Ovary (tissue), 3 donors: ENCODE measurements at regions not wholly inside any gene's neighbourhood (a gene's known extent, or its start where the extent isn't known, plus 50 kb on each side); places are given as distances from the start of the nearest gene placed in this dataset.

Experiments
- EP300 ChIP-seq: sonication (generic); formaldehyde crosslinking; IDR thresholded peaks from one replicate; pipeline ENCODE4 v1.6.1; 2017; ENCODE audit warnings: antibody characterized with exemption
- POLR2A ChIP-seq: fragments of 450-650 bp; IDR thresholded peaks from one replicate; pipeline ENCODE4 v1.6.1; 2017; ENCODE audit warnings: antibody characterized with exemption, mild to moderate bottlenecking, moderate library complexity
- TF ChIP-seq, protein P1 (sequence below), 3 donors: fragments of 450-650 bp in 2 of 3; fragments of 200-600 bp in 1 of 3; IDR thresholded peaks; one replicate each; pipeline versions ENCODE4 v1.5.1 to v1.8.0; 2016 to 2022; ENCODE audit warnings: antibody characterized with exemption in 3 of 3, mild to moderate bottlenecking in 1 of 3
- donor health status: DM: no; HTN: no; CAD: no.

DNA sequence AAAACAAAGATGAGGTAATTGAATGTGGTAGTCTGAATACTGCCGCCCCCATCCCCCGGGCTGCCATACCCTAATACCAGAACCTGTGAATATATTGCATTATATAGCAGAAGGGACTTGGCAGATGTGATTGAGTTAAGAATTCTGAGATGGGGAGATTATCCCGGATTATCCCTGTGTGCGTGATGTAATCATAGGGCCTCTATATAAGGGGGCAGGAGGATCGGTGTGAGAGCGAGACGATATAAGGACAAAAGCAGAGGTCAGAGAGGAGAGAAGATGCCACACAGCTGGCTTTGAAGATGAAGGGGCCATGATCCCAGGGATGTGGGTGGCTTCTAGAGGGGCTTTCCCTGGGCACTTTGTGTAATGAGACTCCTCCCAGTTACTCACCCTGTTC is 101.7 kb upstream of the TLE1 start:
- TF ChIP-seq, protein P1, sequence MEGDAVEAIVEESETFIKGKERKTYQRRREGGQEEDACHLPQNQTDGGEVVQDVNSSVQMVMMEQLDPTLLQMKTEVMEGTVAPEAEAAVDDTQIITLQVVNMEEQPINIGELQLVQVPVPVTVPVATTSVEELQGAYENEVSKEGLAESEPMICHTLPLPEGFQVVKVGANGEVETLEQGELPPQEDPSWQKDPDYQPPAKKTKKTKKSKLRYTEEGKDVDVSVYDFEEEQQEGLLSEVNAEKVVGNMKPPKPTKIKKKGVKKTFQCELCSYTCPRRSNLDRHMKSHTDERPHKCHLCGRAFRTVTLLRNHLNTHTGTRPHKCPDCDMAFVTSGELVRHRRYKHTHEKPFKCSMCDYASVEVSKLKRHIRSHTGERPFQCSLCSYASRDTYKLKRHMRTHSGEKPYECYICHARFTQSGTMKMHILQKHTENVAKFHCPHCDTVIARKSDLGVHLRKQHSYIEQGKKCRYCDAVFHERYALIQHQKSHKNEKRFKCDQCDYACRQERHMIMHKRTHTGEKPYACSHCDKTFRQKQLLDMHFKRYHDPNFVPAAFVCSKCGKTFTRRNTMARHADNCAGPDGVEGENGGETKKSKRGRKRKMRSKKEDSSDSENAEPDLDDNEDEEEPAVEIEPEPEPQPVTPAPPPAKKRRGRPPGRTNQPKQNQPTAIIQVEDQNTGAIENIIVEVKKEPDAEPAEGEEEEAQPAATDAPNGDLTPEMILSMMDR (IDR thresholded peaks at IDR 0.05): no peak
- TF ChIP-seq EP300: no peak
- no peak for TF ChIP-seq POLR2A
